Activated naive CD4-positive, alpha-beta T cell (primary cell): ENCODE measurements at regions not wholly inside any gene's neighbourhood (a gene's known extent, or its start where the extent isn't known, plus 50 kb on each side); places are given as distances from the start of the nearest gene placed in this dataset.

ENCODE experiments used
- DNase-seq, 4 experiments: peaks; one replicate each; lab custom pipeline; 2025; lab: John Stamatoyannopoulos, UW

DNA sequence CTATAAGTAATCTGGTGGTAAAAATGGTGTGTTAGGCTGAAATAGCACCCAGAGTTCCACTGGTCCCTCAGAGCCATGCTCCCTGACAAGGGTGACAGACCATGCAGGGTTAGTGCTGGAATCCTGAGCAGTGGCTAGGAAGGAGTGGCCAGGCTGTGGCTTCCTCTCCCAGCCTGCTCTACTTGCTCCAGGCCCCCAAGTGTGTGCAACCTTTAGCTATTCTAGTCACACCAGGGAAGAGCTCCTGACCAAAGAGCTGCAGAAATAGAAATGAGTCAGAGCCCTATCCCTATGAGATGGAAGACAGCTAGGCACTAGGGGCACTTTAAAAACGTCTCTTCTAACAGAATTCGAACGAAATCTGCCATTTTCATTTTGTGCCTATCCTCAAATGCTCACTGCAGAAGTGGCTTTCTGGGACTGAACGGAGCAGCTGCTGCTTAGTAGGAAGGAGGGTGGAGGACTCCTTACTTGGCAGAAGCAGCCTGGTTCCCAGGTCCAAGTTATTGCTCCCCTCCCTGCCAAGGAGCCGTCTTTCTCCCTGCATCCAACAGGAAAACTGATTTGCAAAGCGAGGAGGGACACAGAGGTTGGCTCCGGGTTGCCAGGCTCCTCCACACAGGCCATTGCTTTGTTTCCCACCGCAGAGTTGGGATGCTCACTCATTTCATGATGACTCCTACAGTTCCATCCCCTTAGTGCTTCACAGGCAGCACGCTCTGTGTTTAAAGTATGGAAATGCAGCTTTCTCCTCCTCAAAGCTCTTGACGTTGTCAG is 754.5 kb downstream of the C6orf118 start:
- DNase-seq, result no peak

GRCh38 chr6:164554226-164554625 is 755.2 kb downstream of the C6orf118 start:
- no peak for DNase-seq

DNA sequence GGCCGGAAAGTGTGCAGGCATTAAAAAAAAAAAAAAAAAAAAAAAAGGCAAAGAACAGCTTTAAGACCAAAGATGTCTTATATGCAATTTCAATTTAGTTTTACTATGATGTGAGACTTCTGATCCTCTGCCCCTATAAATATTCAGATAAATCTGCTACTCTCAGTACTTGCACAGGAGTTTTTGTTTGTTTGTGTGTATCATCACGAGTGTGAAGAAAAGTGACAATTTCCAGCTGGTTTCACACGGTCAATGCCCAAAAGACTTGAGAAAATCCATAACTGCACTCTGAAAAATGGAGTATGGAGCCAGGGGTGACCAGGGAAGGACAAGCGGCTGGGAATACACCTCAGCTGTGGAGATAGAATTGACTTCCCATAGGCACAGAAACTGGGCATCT is 757.7 kb downstream of the C6orf118 start:
- no peak for DNase-seq

DNA sequence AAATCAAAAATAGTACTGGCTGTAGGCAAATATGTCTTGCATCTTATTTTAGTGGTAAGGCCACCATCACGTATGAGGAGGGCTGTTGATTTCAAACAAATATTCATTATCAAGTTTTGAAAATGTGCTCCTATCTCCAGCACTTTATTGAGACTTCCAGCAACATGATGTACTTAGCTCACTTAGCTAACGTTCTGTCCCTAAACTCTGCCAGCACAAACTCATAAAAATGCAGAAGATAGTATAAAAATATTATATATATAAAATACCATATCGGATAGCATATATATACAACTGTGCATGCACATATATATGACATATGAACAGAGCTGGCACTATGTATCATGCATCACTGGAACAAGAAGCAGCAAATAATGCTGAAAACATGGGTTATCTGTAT is 762.3 kb downstream of the C6orf118 start:
- no peak for DNase-seq

- DNase-seq, result no peak
Observed at GRCh38 chr6:164546263-164546662, 763.1 kb downstream of the C6orf118 start.

DNA sequence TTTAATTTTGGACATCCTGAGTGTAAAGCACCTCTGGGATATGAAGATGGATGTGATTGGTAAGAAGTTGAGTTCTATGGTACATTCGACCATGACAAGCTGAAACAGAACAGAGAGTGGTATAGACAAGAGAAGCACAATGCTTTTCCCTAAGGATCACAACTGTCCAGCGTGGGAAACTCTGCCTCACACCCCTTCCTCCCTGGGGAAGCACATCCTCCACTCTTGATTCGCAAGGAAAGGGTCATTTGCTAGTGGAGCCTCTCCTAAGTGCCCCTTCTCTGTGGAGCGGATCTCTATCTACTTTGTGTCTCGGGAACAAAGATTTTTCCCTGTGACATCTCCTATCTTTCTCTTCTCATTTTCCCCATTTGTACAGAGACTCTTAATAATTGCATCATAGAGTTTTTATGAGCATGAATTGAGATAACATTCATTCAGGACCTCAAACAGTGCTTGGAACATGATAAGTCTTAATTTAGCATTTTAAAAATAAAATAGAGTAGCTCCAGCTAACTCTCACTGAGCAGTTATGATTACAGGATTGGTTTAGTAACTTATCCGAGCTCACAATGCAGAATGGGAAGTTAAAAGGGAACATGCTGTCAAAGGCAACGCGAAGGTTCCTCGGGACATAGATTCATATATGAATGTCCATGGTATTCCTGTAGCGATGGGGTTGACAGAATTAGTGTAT is 775.2 kb downstream of the C6orf118 start:
- DNase-seq, result no peak

DNA sequence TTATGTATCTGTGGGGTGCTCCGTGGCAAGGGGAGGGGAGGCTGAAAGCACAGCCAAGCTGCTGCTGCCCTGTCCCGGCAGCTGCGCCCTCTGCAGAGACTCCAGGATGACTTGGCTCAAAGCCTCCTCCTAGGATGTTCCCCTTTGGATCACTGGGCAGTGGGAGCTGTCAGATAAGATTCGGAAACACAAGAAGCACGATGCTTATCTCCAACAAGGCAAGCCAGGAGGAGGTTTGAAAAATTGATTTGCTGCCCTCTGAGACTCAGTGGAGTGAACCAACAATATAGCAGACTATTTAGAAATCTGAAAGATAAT is 776.4 kb downstream of the C6orf118 start:
- no peak for DNase-seq

GRCh38 chr6:164532198-164533044 is 777.0 kb downstream of the C6orf118 start:
- DNase-seq, result no peak

DNA sequence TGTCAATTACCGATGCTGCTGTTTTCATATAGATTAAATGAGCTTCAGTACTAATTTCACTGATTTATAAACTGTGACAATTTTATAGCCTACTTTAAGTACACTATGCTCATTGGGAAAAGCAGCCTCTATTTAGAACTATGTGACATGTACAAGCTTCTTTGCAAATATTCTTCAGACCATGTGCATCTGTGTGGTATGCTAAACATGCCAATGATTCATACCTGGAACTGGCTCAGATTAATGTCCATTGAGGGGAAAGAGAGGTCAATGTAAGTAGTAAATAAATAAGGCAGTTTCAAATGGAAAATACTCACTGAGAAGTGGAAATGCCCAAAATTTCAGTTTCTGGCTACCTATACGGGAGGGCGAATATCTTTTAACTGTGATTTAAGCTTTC is 777.7 kb downstream of the C6orf118 start:
- no peak for DNase-seq

DNA sequence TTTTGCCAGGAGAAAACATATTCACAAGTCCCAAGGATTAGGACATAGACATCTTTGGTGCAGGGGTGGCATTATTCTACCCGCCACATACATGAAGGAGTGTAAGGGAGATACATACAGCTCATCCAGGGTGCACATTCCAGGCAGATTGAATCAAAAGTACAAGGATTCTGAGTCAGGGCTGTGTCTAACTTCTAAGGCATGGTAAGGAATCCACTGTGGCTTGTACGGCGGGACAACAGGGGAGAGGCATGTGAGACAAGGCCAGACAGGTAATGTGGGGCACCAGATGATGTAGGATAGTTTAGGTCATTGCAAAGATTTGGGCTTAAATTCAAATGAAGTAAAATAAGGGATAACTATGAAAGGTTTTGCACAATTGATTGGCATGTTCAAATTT is 780.9 kb downstream of the C6orf118 start:
- no peak for DNase-seq

DNA sequence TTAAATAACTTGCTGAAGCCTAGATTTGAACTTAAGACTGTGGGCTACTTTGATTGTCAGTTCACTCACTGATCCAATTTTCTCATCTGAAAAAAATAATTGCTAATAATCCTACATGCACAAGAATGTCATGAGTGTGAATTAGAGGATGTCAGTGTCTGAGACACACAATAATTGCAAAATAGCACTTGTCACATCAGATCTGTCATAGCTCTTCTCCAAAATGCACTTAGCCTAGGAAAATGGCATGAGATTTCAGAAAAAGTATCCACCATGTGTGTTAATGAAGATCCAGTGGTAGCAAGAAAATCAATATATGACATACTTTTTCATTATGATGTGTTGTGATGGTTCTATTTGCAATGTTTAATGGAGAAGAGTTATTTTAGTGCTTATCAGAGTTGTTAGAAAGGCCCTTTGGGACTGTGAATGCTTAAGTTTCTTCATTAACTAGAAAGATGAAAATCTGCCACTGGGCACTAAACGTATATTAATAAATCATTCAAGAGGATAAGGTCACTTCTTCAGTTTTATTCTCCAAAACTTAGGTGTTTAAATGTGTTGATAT is 786.2 kb downstream of the C6orf118 start:
- no peak for DNase-seq

DNA sequence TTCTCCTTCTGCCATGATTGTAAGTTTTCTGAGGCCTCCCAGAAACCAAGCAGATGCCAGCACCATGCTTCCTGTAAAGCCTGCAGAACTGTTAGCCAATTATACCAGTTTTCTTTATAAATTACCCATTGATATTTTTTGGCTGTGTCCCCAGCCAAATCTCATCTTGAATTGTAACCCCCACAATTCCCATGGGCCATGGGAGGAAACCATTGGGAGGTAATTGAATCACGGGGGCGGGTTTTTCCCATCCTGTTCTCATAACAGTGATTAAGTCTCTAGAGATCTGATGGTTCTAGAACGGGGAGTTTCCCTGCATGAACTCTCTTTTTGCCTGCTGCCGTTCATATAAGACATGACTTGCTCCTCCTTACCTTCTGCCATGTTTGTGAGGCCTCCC is 788.5 kb downstream of the C6orf118 start:
- no peak for DNase-seq

DNA sequence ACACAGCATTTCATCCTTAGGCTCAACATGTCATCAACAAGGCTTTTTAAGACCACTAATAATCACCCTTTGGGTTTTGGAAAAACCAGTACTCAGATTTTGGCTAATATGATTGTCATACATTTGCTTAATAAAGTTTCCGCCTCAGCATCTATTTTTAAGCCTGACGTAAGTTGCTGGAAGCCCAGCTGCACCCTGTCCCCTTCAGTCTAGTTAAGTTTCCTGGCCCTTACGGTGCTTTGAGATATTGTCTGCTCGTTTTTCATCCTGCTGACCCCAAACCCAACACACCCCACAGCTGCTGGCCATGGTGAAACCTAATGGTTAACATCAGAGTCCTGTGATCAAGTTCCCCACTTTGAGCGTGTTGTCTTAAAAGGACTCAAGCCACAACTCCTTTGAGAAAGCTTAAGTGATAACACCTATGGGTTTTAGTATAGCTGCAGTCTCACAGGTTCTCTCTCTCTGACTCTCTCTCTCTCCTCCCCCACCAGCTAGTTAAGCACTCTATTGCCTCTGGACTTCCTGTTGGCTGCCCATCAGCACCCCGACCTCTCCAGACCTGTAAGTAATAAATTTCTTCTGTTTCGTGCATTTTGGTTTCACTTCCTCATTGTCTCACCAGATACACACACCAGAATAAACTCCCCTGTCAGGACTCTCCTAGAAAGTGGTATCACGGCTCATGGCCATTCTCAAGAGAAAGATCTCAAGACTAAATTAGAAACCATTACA is 802.0 kb downstream of the C6orf118 start:
- no peak for DNase-seq

- DNase-seq, result no peak
Observed at GRCh38 chr6:164505425-164505824, 804.0 kb downstream of the C6orf118 start.

GRCh38 chr6:164502833-164503232 is 806.6 kb downstream of the C6orf118 start:
- no peak for DNase-seq

DNA sequence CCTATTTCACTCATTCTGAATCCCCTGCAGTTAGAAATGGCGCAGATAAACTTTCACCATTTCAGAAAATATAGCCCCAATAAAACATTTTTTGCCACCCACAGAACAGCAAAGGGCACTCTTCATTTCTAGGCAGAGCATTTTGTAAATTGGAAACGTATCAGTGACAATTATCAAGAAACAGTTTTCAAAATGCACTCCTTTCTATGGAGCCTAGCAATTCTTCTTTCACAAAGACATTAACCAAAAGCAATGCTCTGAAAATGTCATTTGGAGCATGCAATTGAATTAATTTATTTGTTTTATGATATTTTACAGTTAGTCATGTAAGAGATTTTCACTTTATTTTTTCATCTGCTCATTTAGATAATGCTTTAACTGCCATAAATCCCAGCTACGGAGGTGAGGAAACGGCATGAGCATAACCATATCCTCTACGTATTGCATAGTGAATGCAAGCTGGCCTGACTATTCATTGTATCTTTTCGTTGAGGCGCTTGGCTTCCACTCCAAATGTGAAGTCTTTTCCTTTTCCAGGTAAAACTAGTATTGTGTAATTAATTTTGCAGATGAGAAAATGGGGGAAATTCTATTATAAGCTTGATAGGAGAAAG is 813.4 kb downstream of the C6orf118 start:
- no peak for DNase-seq

- no peak for DNase-seq
Observed at GRCh38 chr6:164478426-164478825, 831.0 kb downstream of the C6orf118 start.

DNA sequence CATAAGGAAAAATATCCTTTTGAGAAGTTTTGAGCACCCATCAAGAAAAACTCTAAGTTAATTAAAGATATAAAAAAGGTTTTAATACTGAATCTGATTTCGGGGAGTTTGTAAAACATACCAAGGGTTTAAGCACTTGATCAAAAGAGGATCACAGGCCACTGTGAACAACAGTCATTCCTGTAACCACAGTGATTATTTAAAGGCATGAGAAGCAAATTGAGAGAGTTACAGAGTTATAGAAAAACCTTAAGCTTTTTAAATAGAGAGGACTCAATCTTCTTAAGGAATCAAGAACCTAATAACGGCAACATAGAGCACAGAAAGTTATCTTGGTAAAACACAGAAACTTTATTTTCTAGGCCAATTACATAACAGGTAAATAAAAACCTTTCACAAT is 831.6 kb downstream of the C6orf118 start:
- no peak for DNase-seq

GRCh38 chr6:164477101-164477500 is 832.3 kb downstream of the C6orf118 start:
- no peak for DNase-seq

DNA sequence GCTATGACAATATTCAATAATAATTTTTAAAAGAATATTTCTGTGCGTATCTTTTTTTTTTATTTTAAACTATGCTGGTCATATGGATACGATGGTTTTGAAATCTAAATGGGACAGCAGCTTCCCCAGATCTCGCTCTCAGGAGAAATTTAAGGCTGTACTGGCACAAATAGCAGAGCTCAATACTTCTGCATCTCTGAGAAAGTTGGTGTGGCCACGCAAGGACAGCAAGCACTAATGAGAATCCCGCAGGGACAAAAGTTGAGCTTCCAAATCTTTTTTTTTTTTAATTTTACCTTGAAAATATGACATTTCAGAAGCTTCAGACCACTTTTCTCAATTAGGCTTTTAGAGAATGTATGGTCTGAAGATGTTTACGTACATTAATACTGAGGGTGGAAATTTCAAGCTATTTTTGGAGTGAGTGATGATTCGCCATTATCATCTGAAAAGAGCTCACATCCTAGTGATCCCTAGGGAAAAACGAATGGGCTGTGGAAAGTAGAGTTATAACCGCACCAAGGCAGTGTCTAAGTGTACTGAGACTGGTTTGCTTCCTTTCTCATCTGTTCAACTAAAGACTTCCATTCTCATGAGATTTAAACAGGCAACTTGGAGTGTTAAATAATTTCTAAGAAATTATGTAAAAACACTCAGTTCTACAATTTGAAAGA is 840.0 kb downstream of the C6orf118 start:
- DNase-seq, result no peak

GRCh38 chr6:164455835-164456234 is 853.6 kb downstream of the C6orf118 start:
- no peak for DNase-seq
